ENCODE measurements at regions not wholly inside any gene's neighbourhood (a gene's known extent, or its start where the extent isn't known, plus 50 kb on each side); places are given as distances from the start of the nearest gene placed in this dataset.
A peak's percentile ranks its signal among the peaks of the same experiment; 100 is the strongest.

DNA sequence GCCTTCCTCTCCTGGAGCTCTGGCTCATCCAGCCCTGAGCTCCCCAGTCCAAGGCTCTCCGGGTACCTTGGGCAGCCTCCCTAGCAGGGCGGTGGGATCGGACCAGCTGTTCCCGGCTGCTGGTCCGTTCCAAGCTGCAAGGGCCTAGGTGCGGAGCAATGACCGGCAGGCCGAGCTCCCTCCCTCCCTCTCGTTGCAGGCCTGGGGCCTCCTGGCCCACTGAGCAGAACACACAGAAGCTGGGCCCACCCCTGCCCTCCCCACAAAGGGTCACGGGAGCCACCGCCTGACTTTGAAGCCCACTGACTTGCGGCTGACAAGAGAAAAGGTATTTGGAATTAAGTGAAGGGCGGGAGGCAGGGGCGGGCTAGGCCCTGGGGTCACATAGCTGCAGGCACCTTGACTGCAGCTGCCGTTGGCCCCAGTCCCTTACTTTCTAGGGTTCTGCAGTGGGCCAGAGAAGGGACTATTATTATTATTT, 104.7 kb upstream of the IER5L start:
- Histone ChIP-seq H3K36me3 (no peaks in the 10 kb centered on the region), H3K9me3 (no peaks in the 10 kb centered on the region), H3K27ac (peak overlapping the region in 3 of 5 donors; percentile 15 to 39 (median 36)), H3K4me1 (peaks cover 0 to 8% (median 3%) of the 10 kb centered on the region in 4 donors), H3K4me3 (peak overlapping the region; percentile 18 to 38 (median 34)), H3K27me3 (no peaks in the 10 kb centered on the region)
- TF ChIP-seq EP300 (IDR thresholded peaks at IDR 0.05) (no peak), POLR2AphosphoS5 (IDR thresholded peaks at IDR 0.05) (no peak), POLR2A (IDR thresholded peaks at IDR 0.05) (no peak)
- TF ChIP-seq, protein P1, sequence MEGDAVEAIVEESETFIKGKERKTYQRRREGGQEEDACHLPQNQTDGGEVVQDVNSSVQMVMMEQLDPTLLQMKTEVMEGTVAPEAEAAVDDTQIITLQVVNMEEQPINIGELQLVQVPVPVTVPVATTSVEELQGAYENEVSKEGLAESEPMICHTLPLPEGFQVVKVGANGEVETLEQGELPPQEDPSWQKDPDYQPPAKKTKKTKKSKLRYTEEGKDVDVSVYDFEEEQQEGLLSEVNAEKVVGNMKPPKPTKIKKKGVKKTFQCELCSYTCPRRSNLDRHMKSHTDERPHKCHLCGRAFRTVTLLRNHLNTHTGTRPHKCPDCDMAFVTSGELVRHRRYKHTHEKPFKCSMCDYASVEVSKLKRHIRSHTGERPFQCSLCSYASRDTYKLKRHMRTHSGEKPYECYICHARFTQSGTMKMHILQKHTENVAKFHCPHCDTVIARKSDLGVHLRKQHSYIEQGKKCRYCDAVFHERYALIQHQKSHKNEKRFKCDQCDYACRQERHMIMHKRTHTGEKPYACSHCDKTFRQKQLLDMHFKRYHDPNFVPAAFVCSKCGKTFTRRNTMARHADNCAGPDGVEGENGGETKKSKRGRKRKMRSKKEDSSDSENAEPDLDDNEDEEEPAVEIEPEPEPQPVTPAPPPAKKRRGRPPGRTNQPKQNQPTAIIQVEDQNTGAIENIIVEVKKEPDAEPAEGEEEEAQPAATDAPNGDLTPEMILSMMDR (IDR thresholded peaks at IDR 0.05), result no peak
- DNase-seq, result peak in 1 of 2 donors; percentile 26
- intact Hi-C loops (cut with DNase I; ENCODE audit: low total_unique reads), result no loop called here
- WGBS, 5 donors, result 71 to 82% (median 73%) methylated on average over 8 to 15 of the region's 15 CpGs

DNA sequence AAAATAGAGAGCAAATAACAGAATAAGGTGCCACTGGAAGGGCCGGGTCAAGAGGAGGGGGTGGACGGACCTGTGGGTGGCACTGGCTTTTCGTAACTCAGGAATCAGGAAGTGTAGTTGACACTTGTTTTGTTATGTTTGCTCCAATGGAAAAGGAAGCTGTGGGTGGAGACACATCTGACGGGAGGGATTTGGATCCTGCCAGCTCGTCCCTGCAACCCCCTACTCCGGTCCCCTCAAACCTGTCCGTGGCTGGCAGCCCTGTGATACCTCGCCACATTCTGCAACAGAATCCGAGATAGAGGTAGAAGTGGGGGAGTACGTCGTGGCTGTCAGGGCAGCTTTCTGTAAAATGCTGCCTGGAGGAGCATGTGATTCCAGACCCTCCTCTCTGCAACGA, 104.2 kb upstream of the IER5L start:
- TF ChIP-seq, protein P1 (IDR thresholded peaks at IDR 0.05), result no peak
- TF ChIP-seq POLR2AphosphoS5 (IDR thresholded peaks at IDR 0.05), result no peak
- no peak for TF ChIP-seq POLR2A (IDR thresholded peaks at IDR 0.05)
- no peak for TF ChIP-seq EP300 (IDR thresholded peaks at IDR 0.05)
- H3K4me1 ChIP-seq, result peaks cover 0 to 8% (median 3%) of the 10 kb centered on the region in 4 donors
- H3K27ac ChIP-seq, result peak overlapping the region in 3 of 5 donors; percentile 15 to 39 (median 36)
- H3K36me3 ChIP-seq, result no peaks in the 10 kb centered on the region
- H3K27me3 ChIP-seq, result no peaks in the 10 kb centered on the region
- peak in 1 of 2 donors; percentile 38 for DNase-seq
- peak overlapping the region; percentile 18 to 38 (median 34) for H3K4me3 ChIP-seq
- WGBS, 5 donors, result 42 to 69% (median 46%) methylated on average over 12 of the region's 12 CpGs
- intact Hi-C loops (cut with DNase I; ENCODE audit: low total_unique reads), result no loop called here
- H3K9me3 ChIP-seq, result no peaks in the 10 kb centered on the region

- DNase-seq, result no peak
- WGBS, 5 donors, result 81 to 92% (median 90%) methylated on average over 16 of the region's 16 CpGs
- Histone ChIP-seq H3K9me3 (no peaks in the 10 kb centered on the region), H3K4me3 (no peak overlapping the region), H3K27ac (peak overlapping the region in 2 of 5 donors; percentile 15 to 39), H3K27me3 (no peaks in the 10 kb centered on the region), H3K4me1 (peaks cover 0 to 8% (median 3%) of the 10 kb centered on the region in 4 donors), H3K36me3 (no peaks in the 10 kb centered on the region)
- no peak for TF ChIP-seq POLR2AphosphoS5 (IDR thresholded peaks at IDR 0.05)
- no peak for TF ChIP-seq POLR2A (IDR thresholded peaks at IDR 0.05)
- intact Hi-C loops (cut with DNase I; ENCODE audit: low total_unique reads), result no loop called here
Measured at GRCh38 chr9:129281506-129282145, 103.6 kb upstream of the IER5L start.

DNA sequence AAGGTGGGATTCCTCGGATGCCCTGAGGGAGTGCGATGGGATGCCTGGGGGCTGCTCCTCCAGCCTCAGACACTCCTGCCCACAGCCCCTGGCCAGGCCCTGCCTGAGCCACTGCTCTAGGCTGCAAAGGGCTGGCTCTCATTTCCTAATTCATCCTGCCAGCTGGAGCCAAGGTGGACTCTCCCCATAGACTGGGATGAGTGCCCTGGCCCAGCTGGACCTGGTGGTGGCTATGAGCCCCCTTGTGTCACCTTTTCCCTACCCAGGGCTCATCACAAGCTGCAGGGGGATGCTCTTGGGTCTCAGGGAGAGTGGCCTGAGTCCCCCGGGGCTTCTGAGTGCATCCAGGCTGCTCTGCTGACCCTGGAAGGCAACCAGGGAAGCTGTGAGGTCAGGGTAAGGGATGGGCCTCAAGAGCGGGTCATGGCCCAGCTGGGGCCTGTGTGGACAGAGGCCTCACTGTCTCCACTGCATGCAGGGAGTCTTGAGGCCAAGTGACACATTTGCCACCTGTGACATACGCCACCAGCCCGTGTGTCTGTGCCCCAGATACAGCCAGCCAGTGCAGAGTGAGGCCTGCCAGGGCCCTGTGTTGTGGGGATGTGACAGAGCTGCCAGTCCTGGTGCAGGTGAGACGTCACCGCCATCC, 102.7 kb upstream of the IER5L start:
- H3K4me1 ChIP-seq, result peaks cover 0 to 8% (median 3%) of the 10 kb centered on the region in 4 donors
- no peak for DNase-seq
- no peaks in the 10 kb centered on the region for H3K9me3 ChIP-seq
- intact Hi-C loops (cut with DNase I; ENCODE audit: low total_unique reads), result no loop called here
- 87 to 91% (median 88%) methylated on average over 6 to 8 of the region's 8 CpGs for WGBS, 5 donors
- H3K27me3 ChIP-seq, result peaks cover 0 to 2% (median 0%) of the 10 kb centered on the region in 3 donors
- H3K36me3 ChIP-seq, result no peaks in the 10 kb centered on the region
- H3K27ac ChIP-seq, result no peak overlapping the region
- no peak overlapping the region for H3K4me3 ChIP-seq
- TF ChIP-seq EP300 (IDR thresholded peaks at IDR 0.05) (no peak), POLR2AphosphoS5 (IDR thresholded peaks at IDR 0.05) (no peak), POLR2A (IDR thresholded peaks at IDR 0.05) (no peak)
- TF ChIP-seq, protein P1 (IDR thresholded peaks at IDR 0.05), result no peak
